HG03457 (cell line): ENCODE measurements at regions not wholly inside any gene's neighbourhood (a gene's known extent, or its start where the extent isn't known, plus 50 kb on each side); places are given as distances from the start of the nearest gene placed in this dataset.

Source experiments
- ATAC-seq: cut with Tn5 transposase; IDR thresholded peaks from one replicate; pipeline ENCODE4 v1.9.1; 2021; ENCODE audit warnings: moderate number of reproducible peaks; ENCODE audit not compliant: unreplicated experiment

GRCh38 chr4:33160126-33160525, 2440.0 kb downstream of the PCDH7 start:
- ATAC-seq: no peak

DNA sequence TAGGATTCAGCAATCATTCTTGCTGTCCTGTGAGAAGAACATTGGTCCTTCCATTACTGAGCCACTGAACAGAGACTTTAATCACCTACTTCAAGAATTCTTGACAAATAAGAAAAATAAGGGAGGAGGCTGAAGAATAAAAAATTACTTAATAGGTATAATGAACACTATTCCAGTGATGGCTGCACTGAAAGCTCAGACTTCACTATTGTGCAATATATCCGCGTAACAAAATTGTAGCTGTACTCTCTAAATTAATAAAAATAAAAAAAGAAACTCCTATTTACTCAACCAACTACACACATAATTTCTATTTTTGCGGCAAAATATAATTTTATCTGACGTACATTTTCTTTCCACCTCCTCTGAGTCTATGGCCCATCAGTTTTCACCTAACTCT, 2441.0 kb downstream of the PCDH7 start:
- ATAC-seq: no peak

DNA sequence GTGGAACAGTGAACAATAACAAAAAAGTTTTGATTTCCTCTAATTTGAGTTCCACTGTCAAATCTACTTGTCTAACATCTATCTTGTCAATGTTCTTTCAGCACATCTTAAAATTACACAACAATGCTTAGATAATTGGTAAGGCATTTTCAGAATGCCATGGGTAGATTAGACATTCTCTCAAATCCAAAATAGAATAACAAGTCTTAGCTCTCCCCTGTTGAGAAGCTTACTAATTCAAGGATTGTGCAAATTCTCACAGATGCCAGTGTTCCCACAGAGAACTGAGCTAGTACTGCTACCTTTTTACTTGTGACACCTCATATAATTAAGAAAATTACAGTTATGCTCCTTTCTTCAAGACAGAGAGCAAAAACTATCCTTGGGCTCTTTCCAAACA, 2442.0 kb downstream of the PCDH7 start:
- ATAC-seq: no peak

DNA sequence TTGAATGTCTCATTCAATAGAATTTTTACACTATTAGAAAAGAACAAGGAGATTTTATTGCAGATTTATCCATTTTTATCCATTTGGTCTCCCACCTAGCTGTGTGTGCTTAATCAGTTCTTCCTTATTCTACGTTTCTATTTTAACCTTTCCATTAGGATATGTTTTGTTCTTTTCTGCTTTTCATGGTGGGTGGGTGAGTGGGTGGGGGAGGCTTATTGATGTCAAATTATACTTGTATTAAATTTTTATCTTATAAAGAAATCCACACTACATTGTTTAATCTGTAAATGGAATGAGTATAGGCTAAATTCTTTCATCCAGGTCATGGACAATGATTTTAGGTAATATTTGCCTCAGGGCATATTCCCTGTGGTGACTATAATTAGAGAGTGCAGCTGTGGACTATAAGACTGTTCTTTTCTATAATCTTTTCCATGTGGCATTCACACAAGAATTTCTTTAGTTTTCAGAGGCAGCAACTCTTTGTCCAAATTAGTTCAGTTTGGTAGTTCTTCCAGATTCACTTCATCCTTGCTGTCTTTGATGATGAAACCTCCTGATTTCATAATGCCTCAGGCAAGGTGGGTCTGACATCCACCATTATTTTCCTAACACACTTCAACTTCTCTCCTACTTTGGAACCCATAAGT, 2451.8 kb downstream of the PCDH7 start:
- no peak for ATAC-seq

DNA sequence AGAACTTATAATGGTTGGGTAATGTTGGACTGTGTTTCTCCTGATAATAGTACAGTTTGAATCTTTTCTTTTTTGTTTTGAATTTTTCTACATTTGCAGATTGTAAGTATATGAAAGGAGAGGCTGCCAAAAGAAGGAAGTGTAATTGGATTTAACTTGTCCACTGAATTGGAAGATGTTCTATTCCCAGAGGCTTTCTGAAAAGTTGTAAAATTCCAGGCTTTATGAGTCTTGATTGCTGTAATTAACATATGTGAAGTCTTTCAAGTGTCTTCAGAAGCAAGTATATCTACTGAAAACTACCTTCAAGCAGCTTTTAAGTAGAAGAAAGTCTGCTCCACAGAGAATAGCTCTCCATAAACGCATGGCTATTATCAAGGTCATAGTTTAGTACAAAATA, 2456.4 kb downstream of the PCDH7 start:
- ATAC-seq: no peak

DNA sequence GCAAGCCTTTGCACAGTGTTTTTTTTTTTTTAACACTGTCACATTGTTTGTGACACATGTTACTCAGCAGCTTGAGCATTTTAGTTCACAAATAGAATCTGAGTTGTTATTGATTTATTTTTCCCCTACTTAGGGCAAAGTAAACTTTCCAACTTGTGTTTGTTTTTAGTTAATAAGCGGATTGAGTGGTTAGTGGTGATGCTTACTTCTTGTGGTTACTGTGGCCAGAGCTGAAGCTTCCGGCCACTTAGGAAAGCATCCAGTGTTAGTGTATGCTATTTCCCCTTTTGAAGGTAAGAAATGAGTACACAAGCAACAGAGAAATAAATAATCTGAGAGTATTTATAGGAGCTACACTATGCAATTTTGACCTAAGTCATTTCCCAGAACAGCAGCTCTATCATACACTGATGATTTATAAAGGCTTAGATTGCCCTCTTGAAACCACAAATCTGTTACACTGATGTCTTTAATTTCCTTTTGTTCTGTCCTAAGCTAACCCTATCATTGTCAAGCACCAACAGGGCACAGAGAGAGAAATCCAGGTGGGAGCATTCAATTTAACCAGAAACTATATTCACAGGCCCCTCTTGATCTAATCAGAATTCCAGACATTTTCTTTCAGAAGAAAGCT, 2464.6 kb downstream of the PCDH7 start:
- ATAC-seq: peak; percentile 96

GRCh38 chr4:33187035-33187434, 2466.9 kb downstream of the PCDH7 start:
- ATAC-seq: peak; percentile 44

DNA sequence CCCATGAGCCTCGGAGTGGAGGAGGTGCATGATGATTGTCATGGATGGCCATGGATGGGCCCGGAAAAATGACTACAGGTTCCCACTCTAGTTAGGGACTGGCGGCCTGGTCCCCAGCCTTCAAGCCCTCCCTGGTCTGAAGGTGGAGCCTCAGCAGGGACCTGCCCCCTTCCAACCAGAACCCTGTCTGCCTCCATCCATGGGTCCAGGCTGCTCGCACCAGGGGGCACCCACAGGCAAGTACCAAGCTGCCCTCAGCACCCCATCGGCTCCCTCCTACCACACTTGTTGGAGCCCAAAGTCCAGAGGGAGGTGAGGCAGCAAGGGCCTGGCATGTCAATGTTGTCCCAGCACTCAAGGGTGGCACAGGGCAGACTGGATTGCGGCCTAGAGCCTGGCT, 2468.6 kb downstream of the PCDH7 start:
- ATAC-seq: no peak

DNA sequence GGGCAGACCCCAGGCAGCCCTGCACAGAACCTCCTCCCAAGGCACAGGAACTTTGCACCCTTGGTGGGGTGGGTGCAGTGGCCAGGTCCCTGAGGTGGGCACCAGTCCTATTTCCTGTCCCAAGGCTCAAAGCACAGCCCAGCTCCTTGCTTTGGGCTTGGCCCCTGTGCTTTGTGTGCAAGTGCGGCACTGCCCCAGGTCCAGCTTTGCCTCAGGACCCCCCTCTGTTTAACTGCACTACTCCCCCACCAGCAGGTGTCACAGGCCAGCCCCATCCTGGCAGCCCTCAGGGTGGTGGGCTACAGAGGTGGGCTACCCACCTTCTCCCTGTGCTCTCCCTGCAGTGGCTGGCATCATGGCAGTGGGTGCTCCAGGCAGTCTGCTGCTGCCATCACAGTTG, 2469.0 kb downstream of the PCDH7 start:
- no peak for ATAC-seq

- no peak for ATAC-seq
Measured at GRCh38 chr4:33193109-33193508, 2472.9 kb downstream of the PCDH7 start.

- ATAC-seq: no peak
Measured at GRCh38 chr4:33200377-33200776, 2480.2 kb downstream of the PCDH7 start.

DNA sequence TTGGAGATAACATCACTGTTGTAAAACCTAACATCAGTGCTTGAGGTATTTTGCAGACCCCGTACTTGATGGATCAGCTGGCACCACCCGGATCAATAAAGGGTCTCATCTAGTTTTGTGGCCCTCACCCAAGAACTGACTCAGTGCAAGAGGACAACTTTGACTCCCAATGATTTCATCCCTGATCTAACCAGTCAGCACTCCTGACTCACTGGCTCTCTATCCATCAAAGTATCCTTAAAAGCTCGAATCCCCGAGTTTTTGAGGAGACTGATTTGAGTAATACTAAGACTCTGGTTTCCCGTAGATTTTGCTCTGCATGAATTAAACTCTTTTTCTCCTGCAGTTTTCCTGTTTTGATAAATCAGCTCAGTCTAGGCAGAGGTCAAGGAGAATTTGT, 2498.1 kb downstream of the PCDH7 start:
- no peak for ATAC-seq

GRCh38 chr4:33226133-33226532, 2506.0 kb downstream of the PCDH7 start:
- ATAC-seq: peak; percentile 94

GRCh38 chr4:33226783-33227182, 2506.6 kb downstream of the PCDH7 start:
- ATAC-seq: no peak

DNA sequence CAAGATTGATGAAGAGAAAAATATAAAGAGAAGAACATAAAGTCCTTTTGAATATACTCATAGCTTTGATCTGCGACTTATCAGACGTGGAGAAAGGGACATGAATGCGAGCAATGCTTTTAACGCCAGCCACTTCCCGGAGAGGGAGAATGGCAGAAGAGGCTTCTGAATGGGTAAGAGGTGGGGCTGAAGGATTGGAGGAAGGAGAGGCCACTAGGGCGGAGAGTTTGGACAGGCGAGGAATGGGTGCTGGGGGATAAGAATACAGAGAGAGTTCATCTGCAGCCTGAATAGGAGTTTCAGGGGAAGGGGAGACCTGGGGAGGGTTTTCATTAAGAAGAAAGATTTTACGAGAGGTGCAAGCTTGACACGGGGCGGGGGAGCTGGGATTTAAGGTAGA, 2534.9 kb downstream of the PCDH7 start:
- no peak for ATAC-seq

DNA sequence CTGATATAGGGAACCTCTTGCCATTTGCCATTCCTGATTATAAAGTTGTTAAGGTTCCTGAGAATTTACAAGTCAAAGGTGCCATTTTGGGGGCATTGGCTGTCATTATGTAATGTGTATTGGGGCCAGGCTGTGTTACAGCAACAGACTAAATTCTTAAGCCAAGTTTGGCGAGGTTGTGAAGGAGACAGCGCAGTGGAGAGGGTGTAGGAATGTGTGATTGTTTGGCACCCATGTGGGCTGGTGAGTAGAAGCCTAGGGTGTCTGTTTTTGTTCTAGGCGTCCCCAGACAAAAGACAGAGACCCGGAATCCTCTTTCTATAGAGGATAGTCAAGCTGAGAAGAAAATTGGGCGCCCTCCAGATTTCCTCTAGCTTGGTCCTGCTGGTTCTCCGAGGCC, 2535.3 kb downstream of the PCDH7 start:
- no peak for ATAC-seq

- no peak for ATAC-seq
Measured at GRCh38 chr4:33262824-33263223, 2542.7 kb downstream of the PCDH7 start.

DNA sequence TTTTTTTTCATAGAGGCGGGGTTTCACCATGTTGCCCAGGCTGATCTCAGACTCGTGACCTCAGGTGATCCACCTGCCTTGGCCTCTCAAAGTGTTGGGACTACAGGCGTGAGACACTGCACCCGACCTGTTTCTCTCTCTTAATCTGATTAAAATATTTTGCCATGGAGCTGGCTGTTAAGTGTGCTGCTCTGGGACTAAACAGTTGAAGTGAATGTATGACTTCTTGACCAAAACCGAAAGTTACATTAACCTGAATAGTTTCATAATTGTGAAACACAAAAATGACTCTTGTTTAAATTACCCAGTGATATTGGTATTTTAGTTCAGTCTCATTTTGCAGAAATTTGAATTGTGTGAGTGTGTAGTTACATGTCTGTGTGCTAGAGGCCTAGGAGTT, 2548.6 kb downstream of the PCDH7 start:
- ATAC-seq: no peak

DNA sequence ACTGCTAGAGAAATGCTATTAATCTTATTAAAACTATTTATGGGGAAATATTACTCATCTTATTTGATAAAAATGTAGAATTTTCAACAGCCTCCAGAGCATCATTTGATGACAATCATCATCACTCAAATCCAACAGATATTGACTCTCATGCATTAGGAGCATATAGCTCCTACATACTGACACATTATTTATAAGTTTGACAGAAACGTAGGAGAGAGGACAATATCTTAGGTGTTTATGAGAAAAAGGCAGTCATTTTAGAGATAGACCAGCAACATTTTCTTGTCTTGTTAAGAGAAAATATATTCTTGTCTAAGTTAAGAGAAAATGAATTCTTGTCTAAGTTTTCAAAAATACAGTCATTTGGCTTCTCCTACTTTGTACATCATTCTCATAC, 2550.2 kb downstream of the PCDH7 start:
- ATAC-seq: no peak

GRCh38 chr4:33272722-33273121, 2552.6 kb downstream of the PCDH7 start:
- no peak for ATAC-seq

DNA sequence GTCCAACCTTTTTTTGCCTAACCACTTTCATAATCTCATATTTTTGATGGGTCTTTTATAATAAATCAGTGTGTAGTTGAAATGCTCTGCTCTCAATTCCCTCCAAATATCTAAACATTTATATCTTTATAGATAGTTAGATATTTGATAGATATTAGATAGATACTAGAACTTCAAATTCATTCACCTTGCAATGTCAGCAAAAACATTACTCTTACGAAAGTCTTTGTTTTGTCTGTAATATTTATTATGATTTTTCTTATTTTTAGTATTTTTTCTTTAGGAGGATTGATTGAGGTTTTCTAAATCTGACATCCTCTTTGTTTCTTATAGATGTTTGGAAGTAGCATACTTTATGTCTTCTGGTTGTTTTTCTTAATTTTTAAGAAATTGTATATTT, 2563.6 kb downstream of the PCDH7 start:
- no peak for ATAC-seq

DNA sequence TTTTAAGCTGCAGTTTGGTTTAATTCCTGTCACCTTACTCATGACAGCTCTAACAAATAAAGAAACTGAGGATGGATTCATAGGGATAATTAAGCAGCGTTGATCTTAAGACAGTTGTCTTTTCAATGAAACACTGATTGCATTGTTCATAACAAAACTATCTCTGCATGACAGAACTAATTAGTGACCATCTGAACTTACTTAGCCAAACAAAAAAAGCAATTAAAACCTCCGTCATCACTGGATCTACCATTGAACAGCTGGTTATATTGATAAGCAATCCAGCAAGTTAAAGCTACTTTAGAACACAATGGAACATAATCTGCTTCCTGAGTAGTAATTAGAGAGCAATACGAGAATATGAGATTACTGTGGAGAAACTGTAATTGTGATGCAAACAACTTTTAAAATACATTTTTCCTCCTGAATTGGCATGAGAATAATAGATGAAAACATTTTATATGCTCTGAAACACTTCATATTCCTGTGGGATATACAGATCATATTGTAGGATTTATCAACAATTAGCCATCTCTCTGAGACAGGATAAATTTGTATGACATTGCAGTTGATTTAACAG, 2576.8 kb downstream of the PCDH7 start:
- ATAC-seq: no peak

- no peak for ATAC-seq
Measured at GRCh38 chr4:33302321-33302720, 2582.2 kb downstream of the PCDH7 start.
